ENCODE measurements at regions not wholly inside any gene's neighbourhood (a gene's known extent, or its start where the extent isn't known, plus 50 kb on each side); places are given as distances from the start of the nearest gene placed in this dataset.

DNA sequence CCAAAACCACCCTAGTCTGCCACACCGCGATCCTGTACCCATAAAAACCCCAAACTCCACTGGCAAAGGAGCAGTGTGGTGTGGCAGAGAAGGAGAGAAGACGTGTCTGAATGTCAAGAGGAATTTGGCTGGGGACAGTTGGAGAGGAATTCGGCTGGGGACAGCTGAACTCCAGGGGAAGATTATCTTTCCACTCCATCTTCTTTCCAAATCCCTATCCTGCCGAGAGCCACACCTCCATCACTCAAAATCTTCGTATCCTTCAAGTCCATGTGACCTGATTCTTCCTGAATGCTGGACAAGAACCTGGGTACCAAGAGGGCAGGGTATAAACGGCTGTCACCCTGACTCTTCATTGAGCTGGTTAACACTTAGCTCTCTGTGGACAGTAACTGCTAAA lies 448.1 kb downstream of the ARHGEF28 start:
- DNase-seq (no peak), ATAC-seq (ENCODE audit: low read depth) (no peak)
- Mint-ChIP-seq H3K4me3 (no peak overlapping the region), H3K27me3 (peaks cover 11% of the 10 kb centered on the region), H3K4me1 (no peaks in the 10 kb centered on the region), H3K27ac (no peak overlapping the region), H3K36me3 (ENCODE audit: low read depth) (no peaks in the 10 kb centered on the region), H3K9me3 (peaks cover 2% of the 10 kb centered on the region)
- intact Hi-C loops (cut with micrococcal nuclease) = no loop called here
- ChIA-PET CTCF (no interaction called here), POLR2A (no interaction called here)
- TF ChIP-seq, protein P1, sequence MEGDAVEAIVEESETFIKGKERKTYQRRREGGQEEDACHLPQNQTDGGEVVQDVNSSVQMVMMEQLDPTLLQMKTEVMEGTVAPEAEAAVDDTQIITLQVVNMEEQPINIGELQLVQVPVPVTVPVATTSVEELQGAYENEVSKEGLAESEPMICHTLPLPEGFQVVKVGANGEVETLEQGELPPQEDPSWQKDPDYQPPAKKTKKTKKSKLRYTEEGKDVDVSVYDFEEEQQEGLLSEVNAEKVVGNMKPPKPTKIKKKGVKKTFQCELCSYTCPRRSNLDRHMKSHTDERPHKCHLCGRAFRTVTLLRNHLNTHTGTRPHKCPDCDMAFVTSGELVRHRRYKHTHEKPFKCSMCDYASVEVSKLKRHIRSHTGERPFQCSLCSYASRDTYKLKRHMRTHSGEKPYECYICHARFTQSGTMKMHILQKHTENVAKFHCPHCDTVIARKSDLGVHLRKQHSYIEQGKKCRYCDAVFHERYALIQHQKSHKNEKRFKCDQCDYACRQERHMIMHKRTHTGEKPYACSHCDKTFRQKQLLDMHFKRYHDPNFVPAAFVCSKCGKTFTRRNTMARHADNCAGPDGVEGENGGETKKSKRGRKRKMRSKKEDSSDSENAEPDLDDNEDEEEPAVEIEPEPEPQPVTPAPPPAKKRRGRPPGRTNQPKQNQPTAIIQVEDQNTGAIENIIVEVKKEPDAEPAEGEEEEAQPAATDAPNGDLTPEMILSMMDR (IDR thresholded peaks at IDR 0.05) = no peak

DNA sequence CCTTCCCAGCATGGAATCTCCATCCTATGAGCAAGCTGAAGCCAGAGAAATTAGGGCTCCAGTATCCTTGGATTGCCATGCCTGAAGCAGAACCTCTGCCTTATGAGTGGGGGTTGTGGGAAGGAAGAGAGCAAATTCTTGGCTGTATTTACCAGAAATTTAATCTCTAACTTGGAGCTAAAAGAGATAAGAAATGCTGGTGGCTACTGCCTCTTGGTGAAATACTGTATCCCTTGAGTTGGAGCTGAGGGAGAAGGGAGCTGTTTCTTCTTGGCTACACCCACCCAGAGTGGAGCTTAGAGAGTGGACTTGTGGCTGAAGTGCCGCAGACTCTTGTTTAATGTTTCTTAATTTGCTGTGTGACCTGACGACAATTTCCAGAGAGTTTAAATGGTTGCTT lies 447.3 kb downstream of the ARHGEF28 start:
- Mint-ChIP-seq H3K4me1 (no peaks in the 10 kb centered on the region), H3K9me3 (peaks cover 2% of the 10 kb centered on the region), H3K27ac (no peak overlapping the region), H3K36me3 (ENCODE audit: low read depth) (no peaks in the 10 kb centered on the region), H3K27me3 (peaks cover 11% of the 10 kb centered on the region), H3K4me3 (no peak overlapping the region)
- POLR2A ChIA-PET = no interaction called here
- ATAC-seq (ENCODE audit: low read depth) (no peak), DNase-seq (no peak)
- CTCF ChIA-PET = no interaction called here
- intact Hi-C loops (cut with micrococcal nuclease) = no loop called here
- TF ChIP-seq, protein P1 (IDR thresholded peaks at IDR 0.05) = no peak

DNA sequence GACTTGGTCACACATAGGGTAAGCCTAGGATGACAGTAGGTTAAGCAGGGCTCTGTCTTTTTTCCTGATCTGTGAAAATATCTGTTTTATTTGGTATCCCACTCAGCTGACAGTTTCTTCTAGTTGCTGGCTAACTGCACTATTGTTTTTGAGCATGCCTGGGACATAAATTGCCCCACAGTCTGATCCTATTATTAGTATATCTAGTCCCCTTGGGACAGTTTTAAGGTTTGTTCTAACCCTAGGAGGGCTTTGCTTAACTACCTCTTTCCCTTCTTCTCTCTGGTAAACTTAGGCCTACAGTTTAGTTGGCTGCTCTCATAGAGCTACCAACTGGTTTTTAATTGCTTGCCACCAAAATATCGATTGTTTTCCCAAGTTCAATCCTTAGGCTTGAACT lies 446.6 kb downstream of the ARHGEF28 start:
- TF ChIP-seq, protein P1 (IDR thresholded peaks at IDR 0.05) = no peak
- ChIA-PET CTCF (no interaction called here), POLR2A (no interaction called here)
- DNase-seq = no peak
- Mint-ChIP-seq H3K27me3 (peaks cover 7% of the 10 kb centered on the region), H3K36me3 (ENCODE audit: low read depth) (no peaks in the 10 kb centered on the region), H3K4me1 (no peaks in the 10 kb centered on the region), H3K9me3 (peaks cover 2% of the 10 kb centered on the region), H3K4me3 (no peak overlapping the region), H3K27ac (no peak overlapping the region)
- intact Hi-C loops (cut with micrococcal nuclease) = no loop called here
- ATAC-seq (ENCODE audit: low read depth) = no peak

DNA sequence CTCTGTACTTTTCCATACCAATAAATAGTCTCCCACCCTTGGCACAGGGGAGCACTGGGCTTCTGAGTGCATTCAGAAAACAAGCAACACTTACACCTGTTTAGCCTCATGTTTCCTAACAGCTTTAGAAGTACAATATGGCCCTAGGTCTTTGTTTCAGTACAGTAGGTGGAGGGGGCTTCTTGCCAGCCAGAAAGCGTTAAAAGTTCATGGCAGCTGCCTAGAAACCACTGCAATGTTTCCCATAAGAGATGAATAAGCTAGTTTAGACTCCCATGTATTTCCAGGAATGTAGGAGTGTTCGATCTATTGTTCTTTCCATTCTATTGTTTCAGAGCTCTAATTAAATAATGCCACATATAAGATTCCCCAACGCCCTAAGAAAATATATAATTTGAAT lies 444.8 kb downstream of the ARHGEF28 start:
- no peak overlapping the region for H3K4me3 Mint-ChIP-seq
- no peaks in the 10 kb centered on the region for H3K36me3 Mint-ChIP-seq (ENCODE audit: low read depth)
- ChIA-PET CTCF (no interaction called here), POLR2A (no interaction called here)
- peaks cover 2% of the 10 kb centered on the region for H3K27me3 Mint-ChIP-seq
- TF ChIP-seq, protein P1 (IDR thresholded peaks at IDR 0.05) = no peak
- no peak overlapping the region for H3K27ac Mint-ChIP-seq
- DNase-seq (no peak), ATAC-seq (ENCODE audit: low read depth) (no peak)
- no peaks in the 10 kb centered on the region for H3K9me3 Mint-ChIP-seq
- no peaks in the 10 kb centered on the region for H3K4me1 Mint-ChIP-seq
- intact Hi-C loops (cut with micrococcal nuclease) = no loop called here

DNA sequence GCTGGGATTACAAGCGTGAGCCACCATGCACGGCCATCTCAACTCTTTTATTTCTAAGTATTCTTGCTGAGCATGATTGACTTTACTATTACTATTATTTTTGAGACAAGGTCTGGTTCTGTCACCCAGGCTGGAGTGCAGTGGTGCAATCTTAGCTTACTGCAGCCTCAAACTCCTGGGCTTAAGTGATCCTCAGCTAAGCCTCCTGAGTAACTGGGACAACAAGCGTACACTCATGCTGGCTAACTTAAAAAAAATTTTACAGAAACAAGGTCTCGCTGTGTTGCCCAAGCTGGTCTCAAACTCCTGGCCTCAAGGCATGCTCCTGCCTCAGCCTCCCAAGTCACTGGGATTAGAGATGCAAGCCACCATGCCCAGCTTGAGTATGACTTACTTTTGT lies 443.7 kb downstream of the ARHGEF28 start:
- CTCF ChIA-PET = no interaction called here
- POLR2A ChIA-PET = no interaction called here
- H3K27me3 Mint-ChIP-seq = peaks cover 2% of the 10 kb centered on the region
- intact Hi-C loops (cut with micrococcal nuclease) = no loop called here
- ATAC-seq (ENCODE audit: low read depth) = no peak
- no peak for DNase-seq
- H3K4me1 Mint-ChIP-seq = no peaks in the 10 kb centered on the region
- no peaks in the 10 kb centered on the region for H3K9me3 Mint-ChIP-seq
- H3K27ac Mint-ChIP-seq = no peak overlapping the region
- TF ChIP-seq, protein P1 (IDR thresholded peaks at IDR 0.05) = no peak
- no peaks in the 10 kb centered on the region for H3K36me3 Mint-ChIP-seq (ENCODE audit: low read depth)
- H3K4me3 Mint-ChIP-seq = no peak overlapping the region

Data from activated B cell treated with CpG ODN at 0.5 μM for 24 hours (primary cell).